Skeletal muscle cell (primary cell): ENCODE measurements at regions not wholly inside any gene's neighbourhood (a gene's known extent, or its start where the extent isn't known, plus 50 kb on each side); places are given as distances from the start of the nearest gene placed in this dataset.
A peak's percentile ranks its signal among the peaks of the same experiment; 100 is the strongest.

Experiments
- DNase-seq: peaks from one replicate; pipeline ENCODE4 v3.0.0-alpha.2; 2010; ENCODE audit warnings: low read depth
- H3K4me3 ChIP-seq: 2 replicates; pipeline ENCODE4 v1.5.1; 2011; ENCODE audit warnings: low read depth, mild to moderate bottlenecking, control low read depth, low read length, moderate library complexity

DNA sequence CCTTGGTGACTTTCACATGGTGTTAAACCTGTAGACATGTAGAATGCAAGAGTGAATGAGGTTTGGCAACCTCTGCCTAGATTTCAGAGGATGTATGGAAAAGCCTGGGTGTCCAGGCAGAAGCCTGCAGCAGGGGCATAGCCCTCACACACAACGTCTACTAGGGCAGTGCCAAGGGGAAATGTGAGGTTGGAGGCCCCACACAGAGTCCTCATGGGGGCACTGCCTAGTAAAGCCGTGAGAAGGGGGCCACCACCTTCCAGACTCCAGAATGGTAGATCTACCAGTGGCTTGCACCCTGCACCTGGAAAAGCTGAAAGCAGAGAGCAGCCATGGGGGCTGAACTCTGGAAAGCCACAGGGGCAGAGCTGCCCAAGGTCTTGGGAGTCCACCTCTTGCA, 241.2 kb downstream of the KLF13 start:
- no peak for DNase-seq
- H3K4me3 ChIP-seq, result no peak overlapping the region

DNA sequence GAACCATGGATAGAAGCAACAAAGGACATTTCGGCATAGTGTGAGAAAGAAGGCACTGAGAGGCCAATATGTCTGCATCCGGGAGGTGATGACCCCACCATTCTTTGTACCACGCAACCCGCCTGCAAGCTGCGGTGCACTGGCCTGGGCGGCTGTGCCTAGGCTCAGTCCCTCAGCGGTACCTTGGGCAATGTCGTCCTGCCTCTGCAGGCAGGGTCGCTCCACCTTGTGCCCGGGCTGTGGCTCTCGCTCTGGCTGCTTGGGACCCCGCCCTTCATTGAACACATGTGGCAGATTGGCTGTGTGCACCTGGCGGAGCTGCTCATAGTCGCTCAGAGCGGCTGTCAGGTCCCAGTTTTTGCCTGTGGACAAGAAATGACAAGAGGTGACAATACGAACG, 243.2 kb downstream of the KLF13 start:
- no peak for DNase-seq
- H3K4me3 ChIP-seq, result no peak overlapping the region

GRCh38 chr15:31570591-31570990, 244.0 kb downstream of the KLF13 start:
- no peak overlapping the region for H3K4me3 ChIP-seq
- no peak for DNase-seq

DNA sequence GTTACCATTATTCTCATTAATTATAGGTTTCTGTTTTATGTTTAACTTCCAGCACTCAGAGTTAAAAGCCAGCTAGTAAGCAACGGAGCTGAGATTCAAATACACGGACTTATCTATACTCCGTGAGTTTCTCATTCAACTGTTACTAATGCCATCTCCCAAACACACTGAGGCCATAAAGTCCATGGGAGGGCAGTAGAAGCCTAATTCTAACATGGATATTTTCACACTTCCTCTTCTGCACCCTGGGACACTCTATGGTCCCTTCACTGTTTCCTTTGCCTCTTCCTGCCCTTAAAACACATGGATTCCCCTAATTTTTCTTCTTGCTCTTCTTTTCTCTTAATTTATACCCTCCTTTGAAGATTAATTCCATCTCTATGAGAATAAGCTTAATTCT, 245.0 kb downstream of the KLF13 start:
- H3K4me3 ChIP-seq, result no peak overlapping the region
- DNase-seq, result no peak

- no peak overlapping the region for H3K4me3 ChIP-seq
- no peak for DNase-seq
These were observed 247.1 kb downstream of the KLF13 start for GRCh38 chr15:31573759-31574158.

DNA sequence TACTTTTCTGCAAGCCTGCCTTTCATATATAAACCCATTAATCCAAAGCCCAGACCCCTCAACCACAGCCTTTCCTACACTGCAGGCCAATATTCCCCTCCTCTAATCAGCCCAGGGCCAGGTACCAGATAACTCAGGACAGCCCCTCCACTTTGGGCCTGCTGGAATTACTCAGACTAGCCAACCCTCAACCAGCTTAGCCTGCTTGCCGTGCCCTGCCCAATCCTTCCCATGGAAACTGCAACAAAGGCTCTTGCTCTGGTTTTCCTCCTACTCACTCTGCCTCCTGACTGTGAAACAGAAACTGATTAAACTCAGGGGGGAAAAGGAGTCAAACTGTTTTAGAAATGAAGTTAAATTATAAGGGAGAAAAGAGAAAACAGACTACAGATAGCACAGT, 248.1 kb downstream of the KLF13 start:
- DNase-seq, result no peak
- no peak overlapping the region for H3K4me3 ChIP-seq

- H3K4me3 ChIP-seq, result no peak overlapping the region
- DNase-seq, result no peak
These were observed 250.5 kb downstream of the KLF13 start for GRCh38 chr15:31577108-31577507.

DNA sequence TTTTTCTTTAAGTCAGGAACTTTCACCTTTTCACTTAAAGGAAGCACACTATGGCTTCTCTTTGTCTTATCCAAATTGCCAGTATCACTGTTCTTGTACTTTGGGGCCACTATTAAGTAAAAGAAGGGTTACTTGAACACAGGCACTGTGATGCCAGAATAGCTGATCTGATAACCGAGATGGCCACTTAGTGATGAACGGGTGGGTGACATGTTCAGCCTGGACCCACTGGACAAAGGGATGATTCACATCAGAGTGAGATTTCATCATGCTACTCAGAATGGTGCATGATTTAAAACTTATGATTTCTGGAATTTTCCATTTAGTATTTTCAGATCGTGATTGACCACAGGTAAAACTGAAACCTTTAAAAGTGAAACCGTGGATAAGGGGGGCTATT, 252.6 kb downstream of the KLF13 start:
- no peak overlapping the region for H3K4me3 ChIP-seq
- no peak for DNase-seq

DNA sequence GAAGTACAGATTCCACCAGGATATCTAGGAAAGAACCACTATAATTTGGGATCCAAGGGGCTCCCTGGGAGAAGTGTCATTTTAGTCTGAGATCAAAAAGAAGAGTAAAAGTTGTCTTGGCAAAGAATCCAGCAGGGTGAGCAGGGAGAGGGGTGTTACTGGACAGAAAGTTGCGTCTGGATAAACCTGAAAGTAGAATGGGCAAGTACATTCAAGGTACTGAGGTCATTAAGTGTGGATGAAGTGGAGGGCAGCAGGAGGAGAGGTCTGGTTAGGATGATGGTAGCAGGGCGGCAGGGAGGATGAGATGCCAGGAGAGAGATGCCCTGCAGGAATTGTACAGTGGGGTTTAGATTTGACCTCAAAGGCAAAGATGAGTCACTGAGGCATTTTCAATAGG, 253.3 kb downstream of the KLF13 start:
- no peak overlapping the region for H3K4me3 ChIP-seq

GRCh38 chr15:31584195-31584594, 257.6 kb downstream of the KLF13 start:
- DNase-seq, result no peak

More for the DNA sequence above, 253.3 kb downstream of the KLF13 start:
- DNase-seq, result no peak

GRCh38 chr15:31585240-31585639, 258.6 kb downstream of the KLF13 start:
- no peak for DNase-seq
- H3K4me3 ChIP-seq, result no peak overlapping the region

More at GRCh38 chr15:31584195-31584594, 257.6 kb downstream of the KLF13 start:
- H3K4me3 ChIP-seq, result no peak overlapping the region

GRCh38 chr15:31586841-31587240, 260.2 kb downstream of the KLF13 start:
- no peak overlapping the region for H3K4me3 ChIP-seq
- DNase-seq, result no peak

DNA sequence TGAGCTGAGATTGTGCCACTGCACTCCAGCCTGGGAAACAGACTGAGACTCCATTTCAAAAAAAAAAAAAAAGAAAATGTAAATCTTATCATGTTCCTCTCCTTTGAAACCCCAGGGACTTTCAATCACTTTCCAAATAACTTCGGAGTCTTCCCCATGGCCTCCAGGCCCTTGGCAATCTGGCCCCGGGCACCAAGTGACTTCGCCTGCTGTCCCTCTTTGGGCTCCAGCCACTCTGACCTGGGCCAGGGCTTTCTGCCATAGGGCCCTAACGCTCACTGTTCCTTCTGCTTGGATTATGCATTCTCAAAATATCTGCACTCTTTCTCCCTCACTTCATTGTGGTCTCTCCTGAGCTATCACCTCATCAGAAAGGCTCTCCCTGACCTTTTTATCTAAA, 260.9 kb downstream of the KLF13 start:
- DNase-seq, result no peak
- H3K4me3 ChIP-seq, result no peak overlapping the region

GRCh38 chr15:31590609-31591008, 264.0 kb downstream of the KLF13 start:
- DNase-seq, result no peak
- no peak overlapping the region for H3K4me3 ChIP-seq

DNA sequence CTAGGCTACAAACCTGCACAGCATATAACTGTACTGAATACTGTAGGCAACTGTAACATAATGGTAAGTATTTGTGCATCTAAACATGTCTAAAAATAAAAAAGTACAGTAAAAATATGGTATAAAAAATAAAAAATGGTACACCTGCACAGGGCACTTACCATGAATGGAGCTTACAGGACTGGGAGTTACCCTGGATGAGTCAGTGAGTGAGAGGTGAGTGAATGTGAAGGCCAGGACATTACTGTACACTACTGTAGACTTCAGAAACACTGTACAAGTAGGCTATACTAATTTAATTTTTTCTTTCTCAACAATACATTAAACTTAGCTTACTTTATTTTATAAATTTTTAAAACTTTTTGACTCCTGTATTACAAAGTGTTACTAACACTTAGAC, 265.3 kb downstream of the KLF13 start:
- no peak for DNase-seq
- H3K4me3 ChIP-seq, result no peak overlapping the region

DNA sequence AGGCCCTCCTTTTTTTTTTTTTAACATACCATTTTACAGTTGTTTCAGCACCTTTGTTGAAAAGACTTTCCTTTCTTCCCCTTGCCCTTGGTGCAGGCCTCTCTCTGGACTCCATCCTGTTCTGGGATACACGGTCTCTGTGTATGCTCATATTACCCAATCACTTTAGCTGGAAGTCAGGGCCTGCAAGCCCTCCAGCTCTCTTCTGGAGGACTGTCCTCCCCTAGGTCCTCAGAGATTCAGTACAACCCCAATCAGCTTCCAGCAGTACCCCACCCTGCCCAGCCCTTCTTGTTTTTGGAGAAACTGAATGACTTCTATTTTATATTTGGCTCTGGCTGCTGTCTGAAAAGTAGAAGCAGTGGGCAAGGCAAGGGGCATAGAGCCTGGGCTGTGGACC, 270.8 kb downstream of the KLF13 start:
- DNase-seq, result no peak
- no peak overlapping the region for H3K4me3 ChIP-seq

DNA sequence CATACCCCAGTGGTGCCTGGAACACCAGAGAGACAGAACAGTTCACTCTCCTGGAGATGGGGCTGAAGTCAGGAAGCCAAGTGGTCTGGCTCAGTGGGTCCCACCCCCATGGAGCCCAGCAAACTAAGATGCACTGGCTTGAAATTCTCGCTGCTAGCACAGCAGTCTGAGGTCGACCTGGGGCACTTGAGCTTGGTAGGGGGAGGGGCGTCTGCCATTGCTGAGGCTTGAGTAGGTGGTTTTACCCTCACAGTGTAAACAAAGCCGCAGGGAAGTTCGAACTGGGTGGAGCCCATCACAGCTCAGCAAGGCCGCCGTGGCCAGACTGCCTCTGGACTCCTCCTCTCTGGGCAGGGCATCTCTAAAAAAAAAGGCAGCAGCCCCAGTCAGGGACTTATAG, 272.0 kb downstream of the KLF13 start:
- no peak for DNase-seq

DNA sequence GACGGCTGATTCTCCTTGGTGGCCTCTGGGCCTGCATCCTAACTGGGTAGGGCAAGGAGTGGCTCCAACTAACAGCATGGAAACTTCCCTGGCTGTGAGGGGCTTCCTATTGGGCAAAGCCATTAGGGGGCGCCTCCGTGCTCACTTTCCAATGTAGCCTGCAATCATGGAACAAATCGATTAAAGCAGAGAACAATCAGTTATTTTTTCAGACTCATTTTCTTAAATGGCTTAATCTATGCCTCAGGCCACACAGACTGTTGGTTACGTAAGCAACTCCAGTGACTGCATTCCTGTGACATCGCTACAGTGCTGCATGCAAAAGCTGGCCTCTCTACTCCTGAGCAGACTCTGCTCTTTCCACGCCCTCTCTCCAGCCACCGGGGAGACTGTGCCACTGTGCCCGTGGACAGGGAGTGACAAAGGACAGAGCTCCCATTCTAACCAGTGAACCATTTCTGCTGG, 278.9 kb downstream of the KLF13 start:
- DNase-seq, result no peak
- no peak overlapping the region for H3K4me3 ChIP-seq

More for the DNA sequence above, 272.0 kb downstream of the KLF13 start:
- H3K4me3 ChIP-seq, result no peak overlapping the region

DNA sequence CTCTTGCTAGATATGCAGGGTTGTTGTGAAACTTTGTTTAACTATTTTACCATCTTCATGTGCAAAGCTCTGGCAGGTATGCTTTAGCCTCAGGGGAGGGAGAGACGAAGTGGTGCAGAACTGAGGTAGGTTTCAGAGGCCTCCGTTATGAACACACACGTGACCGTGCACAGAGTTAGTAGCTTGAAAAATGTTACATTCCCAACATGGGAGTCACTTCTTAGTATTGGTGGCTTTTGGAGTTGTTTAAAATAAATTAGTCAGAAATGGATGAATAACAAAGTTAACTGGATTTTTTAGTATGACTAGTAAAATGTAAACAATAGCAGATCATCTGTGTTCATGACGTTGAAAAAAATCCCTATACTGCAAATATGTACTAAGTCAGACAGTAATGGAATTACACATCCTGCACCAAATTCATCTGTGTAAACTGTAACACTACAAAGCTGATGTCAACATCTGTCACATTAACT, 279.6 kb downstream of the KLF13 start:
- DNase-seq, result peak; percentile 6

GRCh38 chr15:31606931-31607497, 280.4 kb downstream of the KLF13 start:
- DNase-seq, result no peak

More for the DNA sequence above, 279.6 kb downstream of the KLF13 start:
- no peak overlapping the region for H3K4me3 ChIP-seq

DNA sequence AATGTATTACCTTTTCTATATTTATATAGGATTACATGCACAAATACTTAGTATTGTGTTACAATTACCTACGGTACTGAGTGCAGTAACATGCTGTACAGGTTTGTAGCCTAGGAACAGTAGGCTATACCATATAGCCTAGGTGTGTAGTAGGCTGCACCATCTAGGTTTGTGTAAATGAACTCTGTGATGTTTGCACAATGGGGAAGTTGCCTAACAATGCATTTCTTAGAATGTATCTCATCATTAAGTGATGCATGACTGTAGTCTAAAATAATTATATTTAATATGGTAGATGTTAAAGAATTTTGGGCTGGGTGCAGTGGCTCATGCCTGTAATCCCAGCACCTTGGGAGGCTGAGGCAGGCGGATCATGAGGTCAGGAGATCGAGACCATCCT, 281.0 kb downstream of the KLF13 start:
- no peak for DNase-seq
- no peak overlapping the region for H3K4me3 ChIP-seq

More at GRCh38 chr15:31606931-31607497, 280.4 kb downstream of the KLF13 start:
- H3K4me3 ChIP-seq, result no peak overlapping the region

DNA sequence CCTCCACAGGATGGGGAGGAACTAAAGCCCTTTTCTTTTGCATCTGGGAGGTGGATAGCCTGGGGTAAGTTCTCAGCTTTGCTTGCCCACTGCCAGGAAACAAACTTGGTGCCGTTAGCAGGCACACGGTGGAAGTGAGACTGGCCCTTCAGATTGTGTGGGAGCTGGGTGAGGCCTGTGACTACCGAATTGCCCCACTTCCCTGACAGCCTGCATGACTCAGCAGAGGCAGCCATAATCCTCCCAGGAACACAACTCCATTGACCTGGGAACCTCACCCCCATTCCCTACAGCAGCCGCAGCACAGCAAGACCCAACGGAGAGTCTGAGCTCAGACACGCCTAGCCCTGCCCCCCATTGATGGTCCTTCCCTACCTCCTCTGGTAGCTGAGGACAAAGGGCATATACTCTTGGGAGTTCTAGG, 282.6 kb downstream of the KLF13 start:
- no peak for DNase-seq
- H3K4me3 ChIP-seq, result no peak overlapping the region
